ENCODE measurements at regions not wholly inside any gene's neighbourhood (a gene's known extent, or its start where the extent isn't known, plus 50 kb on each side); places are given as distances from the start of the nearest gene placed in this dataset.

DNA sequence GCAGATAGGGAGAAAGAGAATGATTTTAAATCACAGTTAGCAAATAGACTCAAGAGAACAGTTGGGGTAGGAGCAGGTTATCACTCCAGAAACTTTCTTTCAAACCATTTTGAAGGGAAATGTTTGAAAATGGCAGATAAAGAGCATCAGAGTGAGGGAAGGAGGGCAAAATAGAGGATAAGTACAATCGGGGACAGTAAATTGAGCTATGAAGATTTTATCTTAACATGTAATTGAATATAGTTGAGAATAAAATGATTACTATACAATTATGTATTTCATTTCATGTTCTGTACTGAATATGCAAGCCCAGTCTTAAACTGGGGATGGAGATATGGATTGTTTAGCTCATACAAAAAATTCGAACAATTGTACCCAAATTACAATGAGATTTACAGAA lies 54.0 kb downstream of the MAP10 start:
- H3K27ac Mint-ChIP-seq (ENCODE audit: unreplicated experiment), result no peak overlapping the region
- no peaks in the 10 kb centered on the region for H3K4me1 Mint-ChIP-seq (ENCODE audit: low read depth, unreplicated experiment)
- Histone ChIP-seq H3K4me1 (no peaks in the 10 kb centered on the region), H3K36me3 (ENCODE audit: control insufficient read depth, insufficient read depth, low read length) (no peaks in the 10 kb centered on the region), H3K9me3 (no peaks in the 10 kb centered on the region), H3K27me3 (replicated peaks; ENCODE audit: control insufficient read depth, insufficient read depth, low read length) (no peaks in the 10 kb centered on the region), H3K4me3 (ENCODE audit: low read depth, low read length) (no peak overlapping the region)
- POLR2A ChIA-PET, result no interaction called here
- H3K27me3 Mint-ChIP-seq (ENCODE audit: insufficient read depth, unreplicated experiment), result peaks cover 3% of the 10 kb centered on the region
- TF ChIP-seq, protein P1, sequence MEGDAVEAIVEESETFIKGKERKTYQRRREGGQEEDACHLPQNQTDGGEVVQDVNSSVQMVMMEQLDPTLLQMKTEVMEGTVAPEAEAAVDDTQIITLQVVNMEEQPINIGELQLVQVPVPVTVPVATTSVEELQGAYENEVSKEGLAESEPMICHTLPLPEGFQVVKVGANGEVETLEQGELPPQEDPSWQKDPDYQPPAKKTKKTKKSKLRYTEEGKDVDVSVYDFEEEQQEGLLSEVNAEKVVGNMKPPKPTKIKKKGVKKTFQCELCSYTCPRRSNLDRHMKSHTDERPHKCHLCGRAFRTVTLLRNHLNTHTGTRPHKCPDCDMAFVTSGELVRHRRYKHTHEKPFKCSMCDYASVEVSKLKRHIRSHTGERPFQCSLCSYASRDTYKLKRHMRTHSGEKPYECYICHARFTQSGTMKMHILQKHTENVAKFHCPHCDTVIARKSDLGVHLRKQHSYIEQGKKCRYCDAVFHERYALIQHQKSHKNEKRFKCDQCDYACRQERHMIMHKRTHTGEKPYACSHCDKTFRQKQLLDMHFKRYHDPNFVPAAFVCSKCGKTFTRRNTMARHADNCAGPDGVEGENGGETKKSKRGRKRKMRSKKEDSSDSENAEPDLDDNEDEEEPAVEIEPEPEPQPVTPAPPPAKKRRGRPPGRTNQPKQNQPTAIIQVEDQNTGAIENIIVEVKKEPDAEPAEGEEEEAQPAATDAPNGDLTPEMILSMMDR (IDR thresholded peaks at IDR 0.05; ENCODE audit: insufficient read depth in 1 of 2, low read depth in 1 of 2, low read length in 1 of 2, severe bottlenecking in 1 of 2, unreplicated experiment in 1 of 2), result no peak
- DNase-seq, result no peak
- CTCF ChIA-PET, result no interaction called here
- H3K9me3 Mint-ChIP-seq (ENCODE audit: unreplicated experiment), result no peaks in the 10 kb centered on the region
- intact Hi-C loops (cut with micrococcal nuclease; ENCODE audit: unreplicated experiment), result no loop called here
- H3K4me3 Mint-ChIP-seq (ENCODE audit: unreplicated experiment), result no peak overlapping the region
- no peaks in the 10 kb centered on the region for H3K36me3 Mint-ChIP-seq (ENCODE audit: insufficient read depth, unreplicated experiment)
- BruUV-seq (replicated peaks), result no TSS peak

DNA sequence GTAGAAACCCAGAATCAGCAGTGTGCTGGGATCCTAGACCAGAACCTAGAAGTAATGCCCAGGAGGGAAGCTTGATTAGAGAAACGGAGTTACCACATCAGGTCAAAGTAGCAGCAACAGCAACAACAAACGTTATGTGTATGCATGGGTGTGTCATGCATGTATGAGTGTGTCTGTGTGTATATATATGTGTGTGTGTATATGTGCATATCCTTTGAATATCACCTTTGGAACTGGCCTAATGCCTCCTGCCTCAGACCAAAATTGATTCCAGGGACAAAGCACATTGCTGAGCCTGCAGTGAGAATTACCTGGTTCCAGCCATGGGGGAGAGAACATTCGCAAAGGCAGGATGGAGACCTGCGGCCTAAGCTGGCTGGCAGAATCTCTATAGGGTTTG lies 55.9 kb downstream of the MAP10 start:
- intact Hi-C loops (cut with micrococcal nuclease; ENCODE audit: unreplicated experiment), result no loop called here
- H3K36me3 Mint-ChIP-seq (ENCODE audit: insufficient read depth, unreplicated experiment), result no peaks in the 10 kb centered on the region
- ChIA-PET POLR2A (no interaction called here), CTCF (no interaction called here)
- no peaks in the 10 kb centered on the region for H3K9me3 Mint-ChIP-seq (ENCODE audit: unreplicated experiment)
- H3K27ac Mint-ChIP-seq (ENCODE audit: unreplicated experiment), result no peak overlapping the region
- no peak overlapping the region for H3K4me3 Mint-ChIP-seq (ENCODE audit: unreplicated experiment)
- peaks cover 3% of the 10 kb centered on the region for H3K27me3 Mint-ChIP-seq (ENCODE audit: insufficient read depth, unreplicated experiment)
- H3K4me1 Mint-ChIP-seq (ENCODE audit: low read depth, unreplicated experiment), result no peaks in the 10 kb centered on the region
- BruUV-seq (replicated peaks), result no TSS peak
- Histone ChIP-seq H3K36me3 (ENCODE audit: control insufficient read depth, insufficient read depth, low read length) (no peaks in the 10 kb centered on the region), H3K9me3 (no peaks in the 10 kb centered on the region), H3K27me3 (replicated peaks; ENCODE audit: control insufficient read depth, insufficient read depth, low read length) (no peaks in the 10 kb centered on the region; the same call in 1 of the 2 replicates), H3K4me1 (no peaks in the 10 kb centered on the region), H3K4me3 (ENCODE audit: low read depth, low read length) (no peak overlapping the region)
- no peak for DNase-seq
- TF ChIP-seq, protein P1 (IDR thresholded peaks at IDR 0.05; ENCODE audit: insufficient read depth in 1 of 2, low read depth in 1 of 2, low read length in 1 of 2, severe bottlenecking in 1 of 2, unreplicated experiment in 1 of 2), result no peak

- Histone ChIP-seq H3K4me1 (no peaks in the 10 kb centered on the region), H3K36me3 (ENCODE audit: control insufficient read depth, insufficient read depth, low read length) (no peaks in the 10 kb centered on the region), H3K27me3 (replicated peaks; ENCODE audit: control insufficient read depth, insufficient read depth, low read length) (no peaks in the 10 kb centered on the region; the same call in 1 of the 2 replicates), H3K4me3 (ENCODE audit: low read depth, low read length) (no peak overlapping the region), H3K9me3 (no peaks in the 10 kb centered on the region)
- intact Hi-C loops (cut with micrococcal nuclease; ENCODE audit: unreplicated experiment), result no loop called here
- no TSS peak for BruUV-seq (replicated peaks)
- TF ChIP-seq, protein P1 (IDR thresholded peaks at IDR 0.05; ENCODE audit: insufficient read depth in 1 of 2, low read depth in 1 of 2, low read length in 1 of 2, severe bottlenecking in 1 of 2, unreplicated experiment in 1 of 2), result no peak
- H3K9me3 Mint-ChIP-seq (ENCODE audit: unreplicated experiment), result no peaks in the 10 kb centered on the region
- no peak for DNase-seq
- H3K4me3 Mint-ChIP-seq (ENCODE audit: unreplicated experiment), result no peak overlapping the region
- no peak overlapping the region for H3K27ac Mint-ChIP-seq (ENCODE audit: unreplicated experiment)
- POLR2A ChIA-PET, result no interaction called here
- H3K36me3 Mint-ChIP-seq (ENCODE audit: insufficient read depth, unreplicated experiment), result no peaks in the 10 kb centered on the region
- no peaks in the 10 kb centered on the region for H3K27me3 Mint-ChIP-seq (ENCODE audit: insufficient read depth, unreplicated experiment)
- no peaks in the 10 kb centered on the region for H3K4me1 Mint-ChIP-seq (ENCODE audit: low read depth, unreplicated experiment)
- CTCF ChIA-PET, result no interaction called here
Measured at GRCh38 chr1:232863544-232864275, 58.5 kb downstream of the MAP10 start.
